GM23338 (cell line): ENCODE measurements at regions not wholly inside any gene's neighbourhood (a gene's known extent, or its start where the extent isn't known, plus 50 kb on each side); places are given as distances from the start of the nearest gene placed in this dataset.

ENCODE experiments used
- ATAC-seq: fragments of 200-7000 bp; cut with Tn5 transposase; 3 replicates; pipeline ENCODE4 v1.9.1; 2020
- DNase-seq: peaks from one replicate; pipeline ENCODE4 v3.0.0-alpha.2; 2015; ENCODE audit warnings: low spot score
- H2AFZ ChIP-seq: fragments of 200-600 bp; sonication (generic); 2 replicates; pipeline ENCODE4 v1.8.0; 2016; ENCODE audit warnings: antibody characterized with exemption, mild to moderate bottlenecking, moderate library complexity
- H3F3A ChIP-seq: fragments of 200-600 bp; sonication (generic); replicated peaks from 2 replicates; pipeline ENCODE4 v1.8.0; 2017; ENCODE audit warnings: antibody characterized with exemption, mixed run types, low read depth
- H3K27ac ChIP-seq: fragments of 200-600 bp; sonication (generic); 2 replicates; pipeline ENCODE4 v1.6.1; 2016; ENCODE audit warnings: low read depth
- H3K27me3 ChIP-seq: fragments of 200-600 bp; sonication (generic); 2 replicates; pipeline ENCODE4 v1.8.0; 2016; ENCODE audit warnings: mild to moderate bottlenecking, mixed run types, moderate library complexity; ENCODE audit not compliant: insufficient read depth
- H3K36me3 ChIP-seq: fragments of 200-600 bp; sonication (generic); 2 replicates; pipeline ENCODE4 v1.8.0; 2016; ENCODE audit warnings: mild to moderate bottlenecking; ENCODE audit not compliant: insufficient read depth
- H3K4me1 ChIP-seq: fragments of 200-600 bp; sonication (generic); 2 replicates; pipeline ENCODE4 v1.8.0; 2016; ENCODE audit warnings: mild to moderate bottlenecking, moderate library complexity; ENCODE audit not compliant: insufficient read depth
- H3K4me2 ChIP-seq: fragments of 200-600 bp; sonication (generic); 2 replicates; pipeline ENCODE4 v1.7.1; 2017; ENCODE audit warnings: mixed run types
- H3K4me3 ChIP-seq: fragments of 200-600 bp; sonication (generic); 2 replicates; pipeline ENCODE4 v1.6.1; 2016; ENCODE audit warnings: mixed run types
- H3K79me2 ChIP-seq: fragments of 200-600 bp; sonication (generic); replicated peaks from 2 replicates; pipeline ENCODE4 v1.8.0; 2017; ENCODE audit warnings: mild to moderate bottlenecking; ENCODE audit not compliant: insufficient read depth
- H3K9me2 ChIP-seq: fragments of 200-600 bp; sonication (generic); 2 replicates; pipeline ENCODE4 v1.8.0; 2017; ENCODE audit not compliant: insufficient read depth
- H4K20me1 ChIP-seq: fragments of 200-600 bp; sonication (generic); replicated peaks from 2 replicates; pipeline ENCODE4 v1.8.0; 2017; ENCODE audit warnings: mild to moderate bottlenecking; ENCODE audit not compliant: insufficient read depth
- H3K27ac Mint-ChIP-seq: 2 replicates; pipeline ENCODE4 v1.8.0; 2020; ENCODE audit warnings: inconsistent platforms, mild to moderate bottlenecking, moderate library complexity, mixed read lengths
- H3K27me3 Mint-ChIP-seq: 3 replicates; pipeline ENCODE4 v1.8.0; 2022; ENCODE audit warnings: low read depth, mild to moderate bottlenecking, moderate library complexity, mixed read lengths, inconsistent platforms; ENCODE audit not compliant: insufficient read depth, poor library complexity
- H3K36me3 Mint-ChIP-seq: 3 replicates; pipeline ENCODE4 v1.8.0; 2021; ENCODE audit warnings: low read depth, mild to moderate bottlenecking, inconsistent platforms, moderate library complexity, mixed read lengths
- H3K4me1 Mint-ChIP-seq: 3 replicates; pipeline ENCODE4 v1.8.0; 2020; ENCODE audit warnings: mild to moderate bottlenecking, inconsistent platforms, mixed read lengths
- H3K4me3 Mint-ChIP-seq: 3 replicates; pipeline ENCODE4 v1.8.0; 2021; ENCODE audit warnings: moderate library complexity, mild to moderate bottlenecking, inconsistent platforms, mixed read lengths
- H3K9me3 Mint-ChIP-seq: 3 replicates; pipeline ENCODE4 v1.8.0; 2020; ENCODE audit warnings: moderate library complexity, mild to moderate bottlenecking, inconsistent platforms, mixed read lengths
- CTCF ChIP-seq, 2 experiments: fragments of 200-600 bp in 1 of 2; sonication (generic) in 1 of 2; conservative IDR thresholded peaks; 2 replicates each; pipeline versions ENCODE4 v1.5.1 to v1.6.1; 2016 to 2017; ENCODE audit warnings: antibody characterized with exemption in 2 of 2, low read depth in 2 of 2, mild to moderate bottlenecking in 2 of 2, moderate library complexity in 1 of 2
- EZH2 ChIP-seq: fragments of 200-600 bp; sonication (generic); IDR thresholded peaks from one replicate; pipeline ENCODE4 v1.8.0; 2017; ENCODE audit warnings: antibody characterized with exemption, mild to moderate bottlenecking, low read depth; ENCODE audit not compliant: unreplicated experiment
- EZH2phosphoT487 ChIP-seq: fragments of 200-600 bp; sonication (generic); IDR thresholded peaks from one replicate; pipeline ENCODE4 v1.8.1; 2018; ENCODE audit warnings: antibody characterized with exemption; ENCODE audit not compliant: unreplicated experiment
- JUNB ChIP-seq: IDR thresholded peaks from one replicate; pipeline ENCODE4 v1.6.1; 2016; ENCODE audit warnings: antibody characterized with exemption; ENCODE audit not compliant: unreplicated experiment
- NANOG ChIP-seq: IDR thresholded peaks from 2 replicates; pipeline ENCODE4 v1.6.1; 2016; ENCODE audit warnings: antibody characterized with exemption, borderline replicate concordance
- POLR2AphosphoS5 ChIP-seq: IDR thresholded peaks from 2 replicates; pipeline ENCODE4 v1.6.1; 2016; ENCODE audit warnings: antibody characterized with exemption, low read depth
- STAT1 ChIP-seq: IDR thresholded peaks from one replicate; pipeline ENCODE4 v1.6.1; 2016; ENCODE audit warnings: antibody characterized with exemption; ENCODE audit not compliant: unreplicated experiment
- ZNF462 ChIP-seq: fragments of 250-450 bp; sonication (Bioruptor Pico); IDR thresholded peaks from 2 replicates; pipeline ENCODE4 v1.5.0; 2020; ENCODE audit warnings: mild to moderate bottlenecking, moderate library complexity

GRCh38 chr3:25910997-25911396 is 121.1 kb downstream of the OXSM start:
- Histone ChIP-seq H3K36me3 (no peaks in the 10 kb centered on the region), H3K27ac (no peak overlapping the region), H3F3A (no peaks in the 10 kb centered on the region), H3K4me2 (no peak overlapping the region), H3K4me3 (no peak overlapping the region), H4K20me1 (no peaks in the 10 kb centered on the region), H3K9me2 (no peaks in the 10 kb centered on the region), H3K79me2 (no peaks in the 10 kb centered on the region), H3K27me3 (no peaks in the 10 kb centered on the region), H2AFZ (no peak overlapping the region), H3K4me1 (peaks cover 5% of the 10 kb centered on the region)
- no peak overlapping the region for H3K4me3 Mint-ChIP-seq
- TF ChIP-seq JUNB (no peak), CTCF (conservative IDR thresholded peaks at IDR 0.05; ENCODE audit: low read depth in 2 of 2) (peak; percentile 84 to 94)
- no peaks in the 10 kb centered on the region for H3K9me3 Mint-ChIP-seq
- no peaks in the 10 kb centered on the region for H3K36me3 Mint-ChIP-seq
- DNase-seq, result peak; percentile 89
- peak; percentile 87 for ATAC-seq
- H3K27ac Mint-ChIP-seq, result no peak overlapping the region
- no peaks in the 10 kb centered on the region for H3K27me3 Mint-ChIP-seq
- H3K4me1 Mint-ChIP-seq, result peaks cover 6% of the 10 kb centered on the region

- Mint-ChIP-seq H3K4me1 (peaks cover 3% of the 10 kb centered on the region; the same call in 1 of the 3 replicates), H3K9me3 (no peaks in the 10 kb centered on the region), H3K27ac (no peak overlapping the region), H3K36me3 (no peaks in the 10 kb centered on the region), H3K4me3 (no peak overlapping the region), H3K27me3 (no peaks in the 10 kb centered on the region)
- no peaks in the 10 kb centered on the region for H3K9me2 ChIP-seq
- no peak overlapping the region for H3K27ac ChIP-seq
- no peaks in the 10 kb centered on the region for H3F3A ChIP-seq
- no peaks in the 10 kb centered on the region for H4K20me1 ChIP-seq
- ATAC-seq (no peak), DNase-seq (no peak)
- no peaks in the 10 kb centered on the region for H3K36me3 ChIP-seq
- H3K4me2 ChIP-seq, result no peak overlapping the region
- H2AFZ ChIP-seq, result no peak overlapping the region
- H3K4me1 ChIP-seq, result no peaks in the 10 kb centered on the region; the same call in 1 of the 2 replicates
- TF ChIP-seq ZNF462 (CRISPR knock-in tag) (no peak), NANOG (no peak), EZH2phosphoT487 (no peak), EZH2 (no peak), STAT1 (no peak), POLR2AphosphoS5 (no peak)
- H3K27me3 ChIP-seq, result no peaks in the 10 kb centered on the region
- H3K79me2 ChIP-seq, result no peaks in the 10 kb centered on the region
- no peak overlapping the region for H3K4me3 ChIP-seq
Measured at GRCh38 chr3:25911525-25912295, 121.8 kb downstream of the OXSM start.
